Loucy (cell line): ENCODE measurements at regions not wholly inside any gene's neighbourhood (a gene's known extent, or its start where the extent isn't known, plus 50 kb on each side); places are given as distances from the start of the nearest gene placed in this dataset.

ENCODE experiments used
- EZH2phosphoT487 ChIP-seq: fragments of 200-600 bp; IDR thresholded peaks from 2 replicates; pipeline ENCODE4 v1.6.1; 2018; ENCODE audit warnings: antibody characterized with exemption, mild to moderate bottlenecking, moderate library complexity, borderline replicate concordance
- TF ChIP-seq, protein P1 (sequence below): fragments of 200-600 bp; sonication (generic); conservative IDR thresholded peaks from 2 replicates; pipeline ENCODE4 v1.5.1; 2014; ENCODE audit warnings: mild to moderate bottlenecking, antibody characterized with exemption, low read length

DNA sequence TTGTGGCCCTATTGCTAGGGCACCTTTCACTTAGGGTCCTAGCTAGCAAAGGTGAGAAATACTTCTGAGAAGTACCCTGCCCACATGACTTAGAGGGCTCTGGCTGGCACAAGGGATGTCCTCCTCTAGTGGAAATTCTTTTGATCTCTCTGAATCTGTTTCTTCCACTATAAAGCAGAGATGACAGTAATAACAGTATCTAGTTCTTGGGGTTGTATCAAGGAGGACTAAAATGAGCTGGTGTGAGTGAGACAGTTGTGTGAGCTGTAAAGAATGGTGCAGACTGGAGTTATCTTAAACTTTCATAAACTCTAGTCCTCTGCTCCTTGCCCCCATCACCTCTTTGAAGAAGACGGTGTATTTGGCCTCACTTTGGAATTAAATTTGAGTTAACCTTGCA is 157.8 kb upstream of the PLET1 start:
- no peak for TF ChIP-seq EZH2phosphoT487
- TF ChIP-seq, protein P1, sequence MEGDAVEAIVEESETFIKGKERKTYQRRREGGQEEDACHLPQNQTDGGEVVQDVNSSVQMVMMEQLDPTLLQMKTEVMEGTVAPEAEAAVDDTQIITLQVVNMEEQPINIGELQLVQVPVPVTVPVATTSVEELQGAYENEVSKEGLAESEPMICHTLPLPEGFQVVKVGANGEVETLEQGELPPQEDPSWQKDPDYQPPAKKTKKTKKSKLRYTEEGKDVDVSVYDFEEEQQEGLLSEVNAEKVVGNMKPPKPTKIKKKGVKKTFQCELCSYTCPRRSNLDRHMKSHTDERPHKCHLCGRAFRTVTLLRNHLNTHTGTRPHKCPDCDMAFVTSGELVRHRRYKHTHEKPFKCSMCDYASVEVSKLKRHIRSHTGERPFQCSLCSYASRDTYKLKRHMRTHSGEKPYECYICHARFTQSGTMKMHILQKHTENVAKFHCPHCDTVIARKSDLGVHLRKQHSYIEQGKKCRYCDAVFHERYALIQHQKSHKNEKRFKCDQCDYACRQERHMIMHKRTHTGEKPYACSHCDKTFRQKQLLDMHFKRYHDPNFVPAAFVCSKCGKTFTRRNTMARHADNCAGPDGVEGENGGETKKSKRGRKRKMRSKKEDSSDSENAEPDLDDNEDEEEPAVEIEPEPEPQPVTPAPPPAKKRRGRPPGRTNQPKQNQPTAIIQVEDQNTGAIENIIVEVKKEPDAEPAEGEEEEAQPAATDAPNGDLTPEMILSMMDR = no peak
